Progenitor cell of endocrine pancreas (in vitro differentiated cells): ENCODE measurements at regions not wholly inside any gene's neighbourhood (a gene's known extent, or its start where the extent isn't known, plus 50 kb on each side); places are given as distances from the start of the nearest gene placed in this dataset.

Experiments
- DNase-seq: peaks from one replicate; pipeline ENCODE4 v3.0.0; 2021; ENCODE audit warnings: low spot score; ENCODE audit not compliant: unreplicated experiment
- H3K27ac Mint-ChIP-seq: 2 replicates; pipeline ENCODE4 v1.8.0; 2021; ENCODE audit warnings: mild to moderate bottlenecking, moderate library complexity, mixed read lengths
- H3K27me3 Mint-ChIP-seq: 2 replicates; pipeline ENCODE4 v1.8.0; 2021; ENCODE audit warnings: mixed read lengths
- H3K36me3 Mint-ChIP-seq: 2 replicates; pipeline ENCODE4 v1.8.0; 2022; ENCODE audit warnings: mixed read lengths; ENCODE audit not compliant: insufficient read depth
- H3K4me1 Mint-ChIP-seq: 2 replicates; pipeline ENCODE4 v1.8.0; 2021; ENCODE audit warnings: low read depth, mixed read lengths
- H3K4me3 Mint-ChIP-seq: 2 replicates; pipeline ENCODE4 v1.8.0; 2021; ENCODE audit warnings: low read depth, mild to moderate bottlenecking, moderate library complexity, mixed read lengths
- H3K9me3 Mint-ChIP-seq: 2 replicates; pipeline ENCODE4 v1.8.0; 2021; ENCODE audit warnings: low read depth, mixed read lengths
- TF ChIP-seq, protein P1 (sequence below): fragments of 200-600 bp; sonication (generic); IDR thresholded peaks from one replicate; pipeline ENCODE4 v1.5.0; 2021; ENCODE audit warnings: antibody characterized with exemption, mild to moderate bottlenecking; ENCODE audit not compliant: unreplicated experiment

DNA sequence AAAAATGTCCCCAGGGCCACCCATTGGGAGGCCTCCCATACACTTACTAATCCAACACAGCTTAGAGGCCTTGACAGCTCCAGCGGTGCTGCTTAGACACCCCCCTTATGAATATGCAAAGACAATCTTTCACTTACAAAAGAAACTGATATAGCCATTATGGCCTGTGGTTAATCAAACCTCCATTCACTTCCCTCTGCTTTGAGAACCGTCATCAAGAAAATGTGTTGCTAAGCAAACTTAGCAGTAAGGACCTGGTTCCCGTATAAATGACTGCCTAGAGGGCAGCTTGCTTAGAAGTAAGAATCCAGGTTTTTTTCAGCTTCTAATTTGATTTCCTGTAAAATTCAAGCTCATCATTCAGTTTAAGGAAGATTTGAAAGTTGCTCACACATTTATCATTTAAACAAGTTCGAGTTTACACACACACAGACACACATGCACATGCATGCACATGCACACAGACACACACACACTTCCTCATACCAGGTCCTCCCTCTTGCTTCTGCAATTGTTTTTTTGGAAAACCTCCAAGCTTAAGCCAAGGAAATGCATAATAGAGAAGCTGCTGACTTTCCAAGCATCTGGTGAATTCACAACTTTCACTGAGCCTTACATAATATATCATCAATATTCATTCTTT is 137.7 kb upstream of the BLID start:
- H3K4me1 Mint-ChIP-seq: peaks cover 2% of the 10 kb centered on the region
- no peaks in the 10 kb centered on the region for H3K36me3 Mint-ChIP-seq
- no peak overlapping the region for H3K4me3 Mint-ChIP-seq
- no peaks in the 10 kb centered on the region for H3K27me3 Mint-ChIP-seq
- DNase-seq: no peak
- H3K27ac Mint-ChIP-seq: no peak overlapping the region
- peaks cover 11% of the 10 kb centered on the region for H3K9me3 Mint-ChIP-seq
- TF ChIP-seq, protein P1, sequence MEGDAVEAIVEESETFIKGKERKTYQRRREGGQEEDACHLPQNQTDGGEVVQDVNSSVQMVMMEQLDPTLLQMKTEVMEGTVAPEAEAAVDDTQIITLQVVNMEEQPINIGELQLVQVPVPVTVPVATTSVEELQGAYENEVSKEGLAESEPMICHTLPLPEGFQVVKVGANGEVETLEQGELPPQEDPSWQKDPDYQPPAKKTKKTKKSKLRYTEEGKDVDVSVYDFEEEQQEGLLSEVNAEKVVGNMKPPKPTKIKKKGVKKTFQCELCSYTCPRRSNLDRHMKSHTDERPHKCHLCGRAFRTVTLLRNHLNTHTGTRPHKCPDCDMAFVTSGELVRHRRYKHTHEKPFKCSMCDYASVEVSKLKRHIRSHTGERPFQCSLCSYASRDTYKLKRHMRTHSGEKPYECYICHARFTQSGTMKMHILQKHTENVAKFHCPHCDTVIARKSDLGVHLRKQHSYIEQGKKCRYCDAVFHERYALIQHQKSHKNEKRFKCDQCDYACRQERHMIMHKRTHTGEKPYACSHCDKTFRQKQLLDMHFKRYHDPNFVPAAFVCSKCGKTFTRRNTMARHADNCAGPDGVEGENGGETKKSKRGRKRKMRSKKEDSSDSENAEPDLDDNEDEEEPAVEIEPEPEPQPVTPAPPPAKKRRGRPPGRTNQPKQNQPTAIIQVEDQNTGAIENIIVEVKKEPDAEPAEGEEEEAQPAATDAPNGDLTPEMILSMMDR: no peak

DNA sequence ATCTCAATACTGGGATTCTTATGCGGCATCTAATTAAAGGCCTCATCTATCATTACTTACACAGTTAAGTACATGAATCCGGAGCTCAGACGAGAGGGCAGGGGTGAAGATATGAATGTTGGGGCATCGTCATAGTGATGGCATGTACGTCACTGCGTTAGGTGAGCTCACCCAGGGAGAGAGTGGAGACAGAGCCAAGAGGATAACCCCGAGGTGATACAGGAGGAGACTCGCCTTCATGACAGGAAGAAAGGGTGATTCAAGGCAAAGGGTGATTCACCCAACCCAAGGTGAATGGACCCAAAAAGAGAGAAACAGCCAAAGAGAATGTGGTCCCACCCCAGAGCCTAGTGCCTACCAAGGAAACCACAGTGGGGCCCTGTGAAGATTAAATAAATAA is 132.9 kb upstream of the BLID start:
- no peak overlapping the region for H3K27ac Mint-ChIP-seq
- H3K36me3 Mint-ChIP-seq: no peaks in the 10 kb centered on the region
- H3K9me3 Mint-ChIP-seq: no peaks in the 10 kb centered on the region
- peaks cover 2% of the 10 kb centered on the region for H3K4me1 Mint-ChIP-seq
- no peak overlapping the region for H3K4me3 Mint-ChIP-seq
- H3K27me3 Mint-ChIP-seq: no peaks in the 10 kb centered on the region
- no peak for DNase-seq
- TF ChIP-seq, protein P1: no peak

DNA sequence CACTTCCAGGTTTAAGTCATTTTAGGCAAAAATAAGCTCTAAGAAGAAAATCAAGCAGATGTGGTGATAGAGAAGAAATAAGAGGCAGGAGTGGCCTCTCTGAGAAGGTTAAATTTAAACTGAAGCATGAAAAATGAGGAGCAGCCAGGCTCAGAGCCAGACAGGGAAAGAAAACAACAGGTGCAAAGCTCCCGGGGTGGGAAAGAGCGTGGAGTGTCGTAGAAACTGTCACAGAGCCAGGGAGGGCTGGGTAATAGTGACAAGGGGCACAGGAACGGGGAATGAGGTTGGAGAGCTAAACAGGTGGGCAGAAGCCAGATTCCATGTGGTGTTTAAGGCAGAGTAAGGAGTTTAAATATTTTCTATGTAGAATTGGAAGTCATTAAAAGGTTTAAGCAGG is 132.1 kb upstream of the BLID start:
- Mint-ChIP-seq H3K4me3 (no peak overlapping the region), H3K27ac (no peak overlapping the region), H3K9me3 (no peaks in the 10 kb centered on the region), H3K27me3 (no peaks in the 10 kb centered on the region), H3K4me1 (peaks cover 2% of the 10 kb centered on the region), H3K36me3 (no peaks in the 10 kb centered on the region)
- no peak for DNase-seq
- TF ChIP-seq, protein P1: no peak

DNA sequence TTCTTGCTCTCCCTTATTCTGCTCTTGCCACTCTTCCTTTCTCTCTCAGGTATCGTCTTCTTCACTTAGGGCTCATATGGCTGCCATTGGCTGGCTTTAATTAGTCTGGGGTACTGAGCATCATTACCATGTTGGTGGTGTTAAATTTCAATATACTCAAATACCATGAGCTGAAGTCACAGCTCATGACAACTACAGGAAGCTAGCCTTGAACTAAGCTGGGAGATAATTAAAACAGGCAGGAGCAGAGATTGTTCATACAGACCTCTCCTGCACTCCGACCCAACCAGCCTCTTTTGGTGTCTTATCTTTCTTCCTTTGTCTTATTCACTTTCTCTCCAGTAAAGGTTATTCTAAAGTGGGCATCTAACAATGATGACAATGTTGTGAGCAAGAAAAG is 130.9 kb upstream of the BLID start:
- Mint-ChIP-seq H3K27ac (no peak overlapping the region), H3K4me3 (no peak overlapping the region), H3K36me3 (no peaks in the 10 kb centered on the region), H3K4me1 (peaks cover 2% of the 10 kb centered on the region), H3K9me3 (no peaks in the 10 kb centered on the region), H3K27me3 (no peaks in the 10 kb centered on the region)
- TF ChIP-seq, protein P1: no peak
- DNase-seq: no peak

DNA sequence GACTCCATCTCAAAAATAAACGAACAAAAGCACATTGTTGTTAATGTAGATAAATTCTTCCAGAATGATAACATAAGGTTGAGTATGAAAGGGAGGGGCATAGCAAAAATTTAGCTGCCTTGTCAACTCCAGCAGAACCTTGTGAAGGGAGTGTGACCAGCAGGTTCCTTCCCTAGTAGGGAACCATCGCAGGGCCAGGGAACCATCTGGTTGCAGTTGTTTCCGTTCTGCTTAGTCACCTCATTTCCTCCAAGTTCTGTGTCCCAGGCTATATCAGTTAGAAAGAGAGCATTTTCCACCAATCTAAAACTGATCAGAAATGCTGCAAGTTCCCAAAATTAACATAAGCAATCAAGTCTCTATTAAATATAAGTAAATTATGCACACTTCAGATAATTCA is 126.7 kb upstream of the BLID start:
- no peak for DNase-seq
- Mint-ChIP-seq H3K4me3 (no peak overlapping the region), H3K4me1 (no peaks in the 10 kb centered on the region), H3K27me3 (no peaks in the 10 kb centered on the region), H3K27ac (no peak overlapping the region), H3K36me3 (no peaks in the 10 kb centered on the region), H3K9me3 (no peaks in the 10 kb centered on the region)
- TF ChIP-seq, protein P1: no peak
